ENCODE measurements at regions not wholly inside any gene's neighbourhood (a gene's known extent, or its start where the extent isn't known, plus 50 kb on each side); places are given as distances from the start of the nearest gene placed in this dataset.
A peak's percentile ranks its signal among the peaks of the same experiment; 100 is the strongest.

DNA sequence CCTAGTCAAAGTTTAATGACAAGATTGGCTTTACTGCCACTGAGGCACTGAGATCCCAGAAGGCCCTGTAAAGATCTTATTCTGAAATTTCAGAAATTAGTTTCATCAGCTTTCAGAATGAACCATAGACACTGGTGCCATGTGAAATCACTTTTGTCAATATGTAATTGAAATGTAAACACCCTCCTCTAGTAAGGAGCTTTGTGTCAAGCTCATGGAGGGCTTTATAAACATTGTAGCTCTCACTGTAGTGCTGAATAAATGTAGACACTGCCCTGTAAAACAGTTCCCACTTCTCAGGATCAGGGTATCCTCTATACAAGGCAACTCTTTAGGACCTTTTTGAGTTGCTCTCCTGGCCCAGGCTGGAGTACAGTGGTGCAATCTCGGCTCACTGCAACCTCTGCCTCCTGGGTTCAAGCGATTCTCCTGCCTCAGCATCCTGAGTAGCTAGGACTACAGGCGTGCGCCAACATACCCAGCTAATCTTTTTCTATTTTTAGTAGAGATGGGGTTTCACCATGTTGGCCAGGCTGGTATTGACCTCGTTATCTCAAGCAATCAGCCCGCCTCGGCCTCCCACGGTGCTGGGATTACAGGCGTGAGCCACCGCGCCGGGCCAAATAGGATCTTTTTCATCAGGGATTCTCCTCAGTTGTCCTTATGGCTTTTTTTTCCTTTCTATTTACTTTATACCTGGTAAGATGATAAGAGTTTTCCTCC lies 1823.9 kb upstream of the CDH9 start:
- Histone ChIP-seq H3K27ac (ENCODE audit: poor library complexity, severe bottlenecking) (no peak overlapping the region), H3K36me3 (ENCODE audit: low read depth) (no peaks in the 10 kb centered on the region), H3K4me3 (ENCODE audit: severe bottlenecking) (no peak overlapping the region), H3K27me3 (ENCODE audit: insufficient read depth, poor library complexity, severe bottlenecking) (no peaks in the 10 kb centered on the region), H3K4me1 (ENCODE audit: insufficient read depth, poor library complexity, severe bottlenecking) (no peaks in the 10 kb centered on the region), H3K9me3 (ENCODE audit: severe bottlenecking) (no peaks in the 10 kb centered on the region)
- DNase-seq (ENCODE audit: low spot score) (no peak), ATAC-seq (ENCODE audit: low read depth) (no peak)
- TF ChIP-seq, protein P1, sequence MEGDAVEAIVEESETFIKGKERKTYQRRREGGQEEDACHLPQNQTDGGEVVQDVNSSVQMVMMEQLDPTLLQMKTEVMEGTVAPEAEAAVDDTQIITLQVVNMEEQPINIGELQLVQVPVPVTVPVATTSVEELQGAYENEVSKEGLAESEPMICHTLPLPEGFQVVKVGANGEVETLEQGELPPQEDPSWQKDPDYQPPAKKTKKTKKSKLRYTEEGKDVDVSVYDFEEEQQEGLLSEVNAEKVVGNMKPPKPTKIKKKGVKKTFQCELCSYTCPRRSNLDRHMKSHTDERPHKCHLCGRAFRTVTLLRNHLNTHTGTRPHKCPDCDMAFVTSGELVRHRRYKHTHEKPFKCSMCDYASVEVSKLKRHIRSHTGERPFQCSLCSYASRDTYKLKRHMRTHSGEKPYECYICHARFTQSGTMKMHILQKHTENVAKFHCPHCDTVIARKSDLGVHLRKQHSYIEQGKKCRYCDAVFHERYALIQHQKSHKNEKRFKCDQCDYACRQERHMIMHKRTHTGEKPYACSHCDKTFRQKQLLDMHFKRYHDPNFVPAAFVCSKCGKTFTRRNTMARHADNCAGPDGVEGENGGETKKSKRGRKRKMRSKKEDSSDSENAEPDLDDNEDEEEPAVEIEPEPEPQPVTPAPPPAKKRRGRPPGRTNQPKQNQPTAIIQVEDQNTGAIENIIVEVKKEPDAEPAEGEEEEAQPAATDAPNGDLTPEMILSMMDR (IDR thresholded peaks at IDR 0.05; ENCODE audit: poor library complexity, severe bottlenecking), result no peak

GRCh38 chr5:28855626-28856025 lies 1817.2 kb upstream of the CDH9 start:
- Histone ChIP-seq H3K9me3 (ENCODE audit: severe bottlenecking) (no peaks in the 10 kb centered on the region), H3K4me1 (ENCODE audit: insufficient read depth, poor library complexity, severe bottlenecking) (peaks cover 6% of the 10 kb centered on the region), H3K27ac (ENCODE audit: poor library complexity, severe bottlenecking) (no peak overlapping the region), H3K27me3 (ENCODE audit: insufficient read depth, poor library complexity, severe bottlenecking) (no peaks in the 10 kb centered on the region), H3K36me3 (ENCODE audit: low read depth) (no peaks in the 10 kb centered on the region), H3K4me3 (ENCODE audit: severe bottlenecking) (no peak overlapping the region)
- TF ChIP-seq, protein P1 (IDR thresholded peaks at IDR 0.05; ENCODE audit: poor library complexity, severe bottlenecking), result no peak
- DNase-seq (ENCODE audit: low spot score) (no peak), ATAC-seq (ENCODE audit: low read depth) (no peak)

DNA sequence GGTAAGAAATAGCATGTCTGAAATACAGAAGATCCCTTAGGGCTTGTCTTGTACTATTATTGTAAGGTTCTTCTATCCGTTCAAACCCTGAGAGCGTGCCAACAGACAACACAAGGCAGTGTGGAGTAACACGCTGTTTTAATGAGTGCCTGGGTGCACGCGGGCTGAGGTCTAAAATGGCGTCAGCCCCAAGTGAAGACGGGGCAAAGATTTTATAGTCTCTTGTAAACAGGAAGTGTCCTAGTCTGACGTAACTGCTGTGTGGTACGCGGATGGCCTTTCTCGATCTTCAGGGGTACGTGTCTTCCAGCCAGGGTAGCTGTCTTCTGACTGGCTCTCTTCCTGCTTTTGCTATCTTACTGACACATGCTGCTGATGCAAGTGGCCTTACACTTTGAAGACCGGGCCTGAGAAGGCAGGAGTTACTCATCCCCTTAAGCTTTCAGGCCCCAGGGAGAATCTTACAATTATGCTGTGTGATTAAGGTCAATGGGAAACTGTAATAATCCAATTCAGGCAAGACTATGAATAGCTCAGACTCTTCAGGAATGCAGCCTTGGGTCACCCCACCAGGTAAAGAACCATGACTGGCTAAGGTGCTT lies 1812.0 kb upstream of the CDH9 start:
- no peaks in the 10 kb centered on the region for H3K9me3 ChIP-seq (ENCODE audit: severe bottlenecking)
- TF ChIP-seq, protein P1 (IDR thresholded peaks at IDR 0.05; ENCODE audit: poor library complexity, severe bottlenecking), result no peak
- peaks cover 3% of the 10 kb centered on the region for H3K4me1 ChIP-seq (ENCODE audit: insufficient read depth, poor library complexity, severe bottlenecking)
- H3K27ac ChIP-seq (ENCODE audit: poor library complexity, severe bottlenecking), result no peak overlapping the region
- DNase-seq (ENCODE audit: low spot score), result no peak
- H3K36me3 ChIP-seq (ENCODE audit: low read depth), result no peaks in the 10 kb centered on the region
- no peaks in the 10 kb centered on the region for H3K27me3 ChIP-seq (ENCODE audit: insufficient read depth, poor library complexity, severe bottlenecking)
- ATAC-seq (ENCODE audit: low read depth), result peak; percentile 45; the same call in 2 of the 3 replicates
- no peak overlapping the region for H3K4me3 ChIP-seq (ENCODE audit: severe bottlenecking)

DNA sequence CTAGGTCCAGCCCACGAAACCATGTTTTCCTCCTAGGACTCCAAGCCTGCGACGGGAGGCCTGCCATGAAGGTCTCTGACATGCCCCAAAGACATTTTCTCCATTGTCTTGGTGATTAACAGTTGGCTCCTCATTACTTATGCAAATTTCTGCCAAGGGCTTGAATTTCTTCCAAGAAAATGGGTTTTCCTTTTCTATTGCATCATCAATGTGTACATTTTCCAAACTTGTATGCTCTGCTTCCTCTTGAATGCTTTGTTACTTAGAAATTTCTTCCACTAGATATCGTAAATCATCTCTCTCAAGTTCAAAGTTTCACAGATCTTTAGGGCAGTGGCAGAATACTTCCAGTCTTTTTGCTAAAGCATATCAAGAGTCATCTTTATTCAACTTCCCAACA lies 1792.7 kb upstream of the CDH9 start:
- no peak for ATAC-seq (ENCODE audit: low read depth)
- TF ChIP-seq, protein P1 (IDR thresholded peaks at IDR 0.05; ENCODE audit: poor library complexity, severe bottlenecking), result no peak

GRCh38 chr5:28823231-28823630 lies 1784.8 kb upstream of the CDH9 start:
- Histone ChIP-seq H3K4me1 (ENCODE audit: insufficient read depth, poor library complexity, severe bottlenecking) (no peaks in the 10 kb centered on the region), H3K4me3 (ENCODE audit: severe bottlenecking) (no peak overlapping the region), H3K9me3 (ENCODE audit: severe bottlenecking) (peaks cover 6% of the 10 kb centered on the region), H3K27ac (ENCODE audit: poor library complexity, severe bottlenecking) (no peak overlapping the region), H3K36me3 (ENCODE audit: low read depth) (no peaks in the 10 kb centered on the region), H3K27me3 (ENCODE audit: insufficient read depth, poor library complexity, severe bottlenecking) (no peaks in the 10 kb centered on the region)
- no peak for ATAC-seq (ENCODE audit: low read depth)
- no peak for DNase-seq (ENCODE audit: low spot score)
- TF ChIP-seq, protein P1 (IDR thresholded peaks at IDR 0.05; ENCODE audit: poor library complexity, severe bottlenecking), result no peak

More for the DNA sequence above, 1792.7 kb upstream of the CDH9 start:
- Histone ChIP-seq H3K27ac (ENCODE audit: poor library complexity, severe bottlenecking) (no peak overlapping the region), H3K9me3 (ENCODE audit: severe bottlenecking) (no peaks in the 10 kb centered on the region), H3K36me3 (ENCODE audit: low read depth) (no peaks in the 10 kb centered on the region), H3K4me3 (ENCODE audit: severe bottlenecking) (no peak overlapping the region), H3K4me1 (ENCODE audit: insufficient read depth, poor library complexity, severe bottlenecking) (no peaks in the 10 kb centered on the region), H3K27me3 (ENCODE audit: insufficient read depth, poor library complexity, severe bottlenecking) (no peaks in the 10 kb centered on the region)
- no peak for DNase-seq (ENCODE audit: low spot score)
